Mucosa of stomach (tissue), 1 donor: ENCODE measurements at regions not wholly inside any gene's neighbourhood (a gene's known extent, or its start where the extent isn't known, plus 50 kb on each side); places are given as distances from the start of the nearest gene placed in this dataset.

Experiments
- H3K27me3 ChIP-seq: one replicate; pipeline ENCODE4 v1.7.0; 2013; ENCODE audit warnings: mild to moderate bottlenecking, low read length; ENCODE audit not compliant: control insufficient read depth, insufficient read depth
- H3K36me3 ChIP-seq: one replicate; pipeline ENCODE4 v1.7.0; 2013; ENCODE audit warnings: low read length; ENCODE audit not compliant: control insufficient read depth, insufficient read depth
- H3K4me1 ChIP-seq: one replicate; pipeline ENCODE4 v1.7.0; 2013; ENCODE audit warnings: mild to moderate bottlenecking, low read length; ENCODE audit not compliant: control insufficient read depth, insufficient read depth
- H3K4me3 ChIP-seq: one replicate; pipeline ENCODE4 v1.7.0; 2013; ENCODE audit warnings: low read length
- H3K9ac ChIP-seq: one replicate; pipeline ENCODE4 v1.7.0; 2013; ENCODE audit warnings: mild to moderate bottlenecking, low read length, moderate library complexity
- H3K9me3 ChIP-seq: one replicate; pipeline ENCODE4 v1.7.0; 2013; ENCODE audit warnings: mild to moderate bottlenecking, low read length, moderate library complexity; ENCODE audit not compliant: control insufficient read depth
- donor health status: Pancreatic carcinoma.

- H3K27me3 ChIP-seq = peaks cover 3% of the 10 kb centered on the region
- no peak overlapping the region for H3K9ac ChIP-seq
- no peaks in the 10 kb centered on the region for H3K9me3 ChIP-seq
- no peaks in the 10 kb centered on the region for H3K36me3 ChIP-seq
- H3K4me3 ChIP-seq = no peak overlapping the region
- H3K4me1 ChIP-seq = no peaks in the 10 kb centered on the region
Measured at GRCh38 chr1:2860476-2861142, 59.1 kb upstream of the TTC34 start.

GRCh38 chr1:2861143-2861987 lies 59.9 kb upstream of the TTC34 start:
- H3K9me3 ChIP-seq = no peaks in the 10 kb centered on the region
- no peak overlapping the region for H3K4me3 ChIP-seq
- peaks cover 7% of the 10 kb centered on the region for H3K27me3 ChIP-seq
- no peaks in the 10 kb centered on the region for H3K4me1 ChIP-seq
- no peak overlapping the region for H3K9ac ChIP-seq
- no peaks in the 10 kb centered on the region for H3K36me3 ChIP-seq

GRCh38 chr1:2861988-2862813 lies 60.7 kb upstream of the TTC34 start:
- no peaks in the 10 kb centered on the region for H3K9me3 ChIP-seq
- no peaks in the 10 kb centered on the region for H3K4me1 ChIP-seq
- H3K27me3 ChIP-seq = peaks cover 12% of the 10 kb centered on the region
- H3K4me3 ChIP-seq = no peak overlapping the region
- H3K9ac ChIP-seq = no peak overlapping the region
- no peaks in the 10 kb centered on the region for H3K36me3 ChIP-seq

- H3K27me3 ChIP-seq = peaks cover 12% of the 10 kb centered on the region
- H3K4me1 ChIP-seq = no peaks in the 10 kb centered on the region
- no peaks in the 10 kb centered on the region for H3K9me3 ChIP-seq
- no peak overlapping the region for H3K9ac ChIP-seq
- H3K36me3 ChIP-seq = no peaks in the 10 kb centered on the region
- H3K4me3 ChIP-seq = no peak overlapping the region
Measured at GRCh38 chr1:2862814-2863647, 61.5 kb upstream of the TTC34 start.

- Histone ChIP-seq H3K4me3 (no peak overlapping the region), H3K9me3 (no peaks in the 10 kb centered on the region), H3K4me1 (no peaks in the 10 kb centered on the region), H3K9ac (no peak overlapping the region), H3K27me3 (peaks cover 12% of the 10 kb centered on the region), H3K36me3 (no peaks in the 10 kb centered on the region)
Measured at GRCh38 chr1:2863648-2863963, 62.1 kb upstream of the TTC34 start.

GRCh38 chr1:2864203-2864905 lies 62.9 kb upstream of the TTC34 start:
- peaks cover 12% of the 10 kb centered on the region for H3K27me3 ChIP-seq

GRCh38 chr1:2865000-2865399 lies 63.5 kb upstream of the TTC34 start:
- Histone ChIP-seq H3K4me3 (no peak overlapping the region), H3K9me3 (no peaks in the 10 kb centered on the region), H3K36me3 (no peaks in the 10 kb centered on the region), H3K27me3 (peaks cover 12% of the 10 kb centered on the region), H3K9ac (no peak overlapping the region), H3K4me1 (no peaks in the 10 kb centered on the region)

More at GRCh38 chr1:2864203-2864905, 62.9 kb upstream of the TTC34 start:
- Histone ChIP-seq H3K4me3 (no peak overlapping the region), H3K4me1 (no peaks in the 10 kb centered on the region), H3K36me3 (no peaks in the 10 kb centered on the region), H3K9me3 (no peaks in the 10 kb centered on the region), H3K9ac (no peak overlapping the region)

- Histone ChIP-seq H3K4me1 (no peaks in the 10 kb centered on the region), H3K9me3 (no peaks in the 10 kb centered on the region), H3K4me3 (no peak overlapping the region), H3K27me3 (peaks cover 12% of the 10 kb centered on the region), H3K9ac (no peak overlapping the region), H3K36me3 (no peaks in the 10 kb centered on the region)
Measured at GRCh38 chr1:2865571-2866421, 64.3 kb upstream of the TTC34 start.

- H3K36me3 ChIP-seq = no peaks in the 10 kb centered on the region
- no peak overlapping the region for H3K9ac ChIP-seq
- no peaks in the 10 kb centered on the region for H3K4me1 ChIP-seq
- H3K4me3 ChIP-seq = no peak overlapping the region
- peaks cover 6% of the 10 kb centered on the region for H3K9me3 ChIP-seq
- H3K27me3 ChIP-seq = peaks cover 12% of the 10 kb centered on the region
Measured at GRCh38 chr1:2866422-2867086, 65.1 kb upstream of the TTC34 start.

GRCh38 chr1:2867087-2867425 lies 65.6 kb upstream of the TTC34 start:
- Histone ChIP-seq H3K27me3 (peaks cover 12% of the 10 kb centered on the region), H3K4me3 (no peak overlapping the region), H3K36me3 (no peaks in the 10 kb centered on the region), H3K9me3 (peaks cover 8% of the 10 kb centered on the region), H3K9ac (no peak overlapping the region), H3K4me1 (no peaks in the 10 kb centered on the region)
